ENCODE measurements at regions not wholly inside any gene's neighbourhood (a gene's known extent, or its start where the extent isn't known, plus 50 kb on each side); places are given as distances from the start of the nearest gene placed in this dataset.

DNA sequence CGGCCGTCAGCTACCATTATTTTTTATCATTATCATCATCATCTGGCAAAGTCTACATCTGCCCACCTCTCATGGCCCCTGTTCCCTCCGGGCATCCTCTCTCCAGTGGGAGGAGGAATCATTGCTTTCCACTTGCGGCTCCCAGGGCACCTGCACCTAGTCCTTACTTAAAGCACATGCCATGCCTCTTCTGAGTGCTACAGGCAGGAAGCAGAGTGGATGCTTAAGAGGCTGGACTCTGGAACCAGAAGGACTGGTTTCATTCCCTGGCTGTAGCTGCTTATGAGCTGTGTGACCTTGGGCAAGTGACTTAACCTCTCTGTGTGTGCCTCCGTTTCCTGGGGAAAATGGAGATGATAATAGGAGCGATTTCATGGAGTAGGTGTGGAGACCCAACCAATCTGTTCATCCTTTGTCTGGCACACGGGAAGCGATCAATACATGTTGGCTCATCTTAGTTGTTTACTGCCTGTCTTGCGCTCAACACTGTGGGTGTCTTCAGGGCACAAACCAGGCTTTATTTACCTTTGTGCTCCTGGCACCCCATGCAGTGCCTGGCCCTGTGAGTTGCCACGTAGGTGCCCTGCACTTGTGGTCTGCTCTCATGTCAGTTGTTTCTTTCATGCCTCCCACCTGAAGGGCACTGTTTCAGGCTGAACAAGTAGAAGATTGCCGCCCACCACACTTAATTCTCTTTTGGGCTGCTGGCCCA lies 317.0 kb upstream of the SULF2 start:
- no peaks in the 10 kb centered on the region for H3K79me2 ChIP-seq (ENCODE audit: insufficient read depth, low read length)
- H3K4me1 ChIP-seq (ENCODE audit: insufficient read depth, low read length): peaks cover 11% of the 10 kb centered on the region
- H3K36me3 ChIP-seq (ENCODE audit: insufficient read depth, low read length): no peaks in the 10 kb centered on the region
- no peak overlapping the region for H2AFZ ChIP-seq (ENCODE audit: low read depth, low read length)
- no peaks in the 10 kb centered on the region for H4K20me1 ChIP-seq (ENCODE audit: insufficient read depth, low read length)
- ATAC-seq (ENCODE audit: insufficient read depth, low read depth) (no peak), DNase-seq (no peak)
- H3K9me3 ChIP-seq (ENCODE audit: insufficient read depth, low read length, severe bottlenecking): peaks cover 7% of the 10 kb centered on the region
- H3K27me3 ChIP-seq (ENCODE audit: insufficient read depth, low read length, poor library complexity): no peaks in the 10 kb centered on the region
- H3K4me2 ChIP-seq (ENCODE audit: insufficient read depth, low read length): no peak overlapping the region
- TF ChIP-seq EZH2 (IDR thresholded peaks at IDR 0.05; ENCODE audit: borderline replicate concordance, low read depth, low read length, severe bottlenecking): no peak
- TF ChIP-seq, protein P1, sequence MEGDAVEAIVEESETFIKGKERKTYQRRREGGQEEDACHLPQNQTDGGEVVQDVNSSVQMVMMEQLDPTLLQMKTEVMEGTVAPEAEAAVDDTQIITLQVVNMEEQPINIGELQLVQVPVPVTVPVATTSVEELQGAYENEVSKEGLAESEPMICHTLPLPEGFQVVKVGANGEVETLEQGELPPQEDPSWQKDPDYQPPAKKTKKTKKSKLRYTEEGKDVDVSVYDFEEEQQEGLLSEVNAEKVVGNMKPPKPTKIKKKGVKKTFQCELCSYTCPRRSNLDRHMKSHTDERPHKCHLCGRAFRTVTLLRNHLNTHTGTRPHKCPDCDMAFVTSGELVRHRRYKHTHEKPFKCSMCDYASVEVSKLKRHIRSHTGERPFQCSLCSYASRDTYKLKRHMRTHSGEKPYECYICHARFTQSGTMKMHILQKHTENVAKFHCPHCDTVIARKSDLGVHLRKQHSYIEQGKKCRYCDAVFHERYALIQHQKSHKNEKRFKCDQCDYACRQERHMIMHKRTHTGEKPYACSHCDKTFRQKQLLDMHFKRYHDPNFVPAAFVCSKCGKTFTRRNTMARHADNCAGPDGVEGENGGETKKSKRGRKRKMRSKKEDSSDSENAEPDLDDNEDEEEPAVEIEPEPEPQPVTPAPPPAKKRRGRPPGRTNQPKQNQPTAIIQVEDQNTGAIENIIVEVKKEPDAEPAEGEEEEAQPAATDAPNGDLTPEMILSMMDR (IDR thresholded peaks at IDR 0.05; ENCODE audit: borderline replicate concordance, extremely low read depth, low read length, poor library complexity, severe bottlenecking): no peak
- H3K4me3 ChIP-seq (ENCODE audit: low read depth in 1 of 2, low read length in 2 of 2): no peak overlapping the region
- no peak overlapping the region for H3K27ac ChIP-seq (ENCODE audit: low read length)
- no peak overlapping the region for H3K9ac ChIP-seq (ENCODE audit: low read depth, low read length)

DNA sequence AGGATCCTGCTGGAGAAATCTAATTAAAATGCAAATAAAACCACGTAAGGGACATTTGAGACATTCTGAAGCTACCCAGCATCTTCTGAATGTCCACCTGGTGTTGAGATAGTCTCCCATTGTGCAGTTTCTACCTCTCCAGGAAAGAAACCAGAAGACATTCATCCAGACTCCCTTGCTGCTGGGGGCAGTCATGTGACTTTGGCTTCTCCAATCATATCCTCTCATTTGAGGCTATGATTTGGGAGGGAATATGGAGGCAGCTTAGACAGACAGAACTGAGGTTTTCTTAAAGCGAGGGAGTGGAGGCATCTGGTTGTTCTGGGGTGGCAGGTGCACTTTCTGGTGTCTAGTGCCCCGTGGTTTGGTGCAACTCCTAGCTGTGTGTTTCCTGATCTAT lies 315.2 kb upstream of the SULF2 start:
- Histone ChIP-seq H2AFZ (ENCODE audit: low read depth, low read length) (peak overlapping the region; percentile 26; the same call in 1 of the 2 replicates), H3K9me3 (ENCODE audit: insufficient read depth, low read length, severe bottlenecking) (no peaks in the 10 kb centered on the region), H3K9ac (ENCODE audit: low read depth, low read length) (no peak overlapping the region), H3K4me2 (ENCODE audit: insufficient read depth, low read length) (no peak overlapping the region), H3K4me1 (ENCODE audit: insufficient read depth, low read length) (peaks cover 11% of the 10 kb centered on the region), H3K27me3 (ENCODE audit: insufficient read depth, low read length, poor library complexity) (no peaks in the 10 kb centered on the region), H4K20me1 (ENCODE audit: insufficient read depth, low read length) (no peaks in the 10 kb centered on the region), H3K36me3 (ENCODE audit: insufficient read depth, low read length) (no peaks in the 10 kb centered on the region), H3K27ac (ENCODE audit: low read length) (no peak overlapping the region), H3K4me3 (ENCODE audit: low read depth in 1 of 2, low read length in 2 of 2) (no peak overlapping the region), H3K79me2 (ENCODE audit: insufficient read depth, low read length) (no peaks in the 10 kb centered on the region)
- TF ChIP-seq, protein P1 (IDR thresholded peaks at IDR 0.05; ENCODE audit: borderline replicate concordance, extremely low read depth, low read length, poor library complexity, severe bottlenecking): no peak
- TF ChIP-seq EZH2 (IDR thresholded peaks at IDR 0.05; ENCODE audit: borderline replicate concordance, low read depth, low read length, severe bottlenecking): no peak
- DNase-seq (peak; percentile 19), ATAC-seq (ENCODE audit: insufficient read depth, low read depth) (peak; percentile 48; the same call in 2 of the 3 replicates)

DNA sequence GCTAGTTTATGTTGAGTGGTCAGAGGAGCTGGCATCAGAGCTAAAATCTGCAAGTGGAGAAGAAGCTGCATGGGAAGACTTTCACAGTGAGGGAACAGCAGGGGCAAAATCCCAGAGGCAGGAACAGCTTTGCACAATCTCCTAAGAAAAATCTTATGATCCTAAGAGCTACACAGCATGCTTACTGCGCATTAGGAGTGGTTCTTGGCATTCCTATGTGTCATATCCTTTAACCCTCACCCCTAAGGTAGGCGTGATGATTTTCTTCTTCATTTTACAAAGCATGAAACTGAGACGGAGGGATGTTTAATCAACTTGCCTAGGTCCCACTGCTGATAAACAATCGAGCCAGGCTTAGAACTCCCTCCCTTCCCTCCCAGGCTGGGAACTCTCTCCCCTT lies 313.6 kb upstream of the SULF2 start:
- Histone ChIP-seq H3K4me2 (ENCODE audit: insufficient read depth, low read length) (no peak overlapping the region), H2AFZ (ENCODE audit: low read depth, low read length) (no peak overlapping the region), H3K9me3 (ENCODE audit: insufficient read depth, low read length, severe bottlenecking) (no peaks in the 10 kb centered on the region), H3K36me3 (ENCODE audit: insufficient read depth, low read length) (no peaks in the 10 kb centered on the region), H3K27me3 (ENCODE audit: insufficient read depth, low read length, poor library complexity) (no peaks in the 10 kb centered on the region), H4K20me1 (ENCODE audit: insufficient read depth, low read length) (no peaks in the 10 kb centered on the region), H3K9ac (ENCODE audit: low read depth, low read length) (no peak overlapping the region), H3K79me2 (ENCODE audit: insufficient read depth, low read length) (no peaks in the 10 kb centered on the region), H3K4me3 (ENCODE audit: low read depth in 1 of 2, low read length in 2 of 2) (no peak overlapping the region), H3K4me1 (ENCODE audit: insufficient read depth, low read length) (peaks cover 11% of the 10 kb centered on the region), H3K27ac (ENCODE audit: low read length) (no peak overlapping the region)
- no peak for DNase-seq
- TF ChIP-seq EZH2 (IDR thresholded peaks at IDR 0.05; ENCODE audit: borderline replicate concordance, low read depth, low read length, severe bottlenecking): no peak
- TF ChIP-seq, protein P1 (IDR thresholded peaks at IDR 0.05; ENCODE audit: borderline replicate concordance, extremely low read depth, low read length, poor library complexity, severe bottlenecking): no peak
- ATAC-seq (ENCODE audit: insufficient read depth, low read depth): no peak
